Peyer's patch (tissue), 4 donors: ENCODE measurements at regions not wholly inside any gene's neighbourhood (a gene's known extent, or its start where the extent isn't known, plus 50 kb on each side); places are given as distances from the start of the nearest gene placed in this dataset.

Experiments used
- DNase-seq, 3 donors: peaks; one replicate each; pipeline ENCODE4 v3.0.0-alpha.2; 2017 to 2019
- H3K27ac ChIP-seq, 4 donors: fragments of 200-600 bp; sonication (generic); one replicate each; pipeline ENCODE4 v1.5.1; 2016 to 2019
- H3K27me3 ChIP-seq, 2 donors: fragments of 200-600 bp; sonication (generic); one replicate each; pipeline ENCODE4 v1.5.1; 2019
- H3K36me3 ChIP-seq, 3 donors: fragments of 200-600 bp; sonication (generic); one replicate each; pipeline ENCODE4 v1.5.1; 2016 to 2019
- H3K4me1 ChIP-seq, 4 donors: fragments of 200-600 bp; sonication (generic); one replicate each; pipeline ENCODE4 v1.5.1; 2016 to 2019
- H3K4me3 ChIP-seq, 4 donors: fragments of 200-600 bp; sonication (generic); 1 replicate in 3 of 4; 2 replicates in 1 of 4; pipeline ENCODE4 v1.5.1; 2016 to 2019; ENCODE audit warnings: mild to moderate bottlenecking in 1 of 4
- H3K9me3 ChIP-seq, 4 donors: fragments of 200-600 bp; sonication (generic); one replicate each; pipeline ENCODE4 v1.5.1; 2016 to 2019; ENCODE audit warnings: mild to moderate bottlenecking in 1 of 4
- CTCF ChIP-seq, 6 experiments: fragments of 450-650 bp in 4 of 6; fragments of 200-600 bp in 2 of 6; sonication (generic) in 1 of 6; IDR thresholded peaks; one replicate each; pipeline ENCODE4 v1.5.1; 2017 to 2019; ENCODE audit warnings: antibody characterized with exemption in 6 of 6, mild to moderate bottlenecking in 3 of 6, moderate library complexity in 1 of 6
- POLR2A ChIP-seq, 2 donors: fragments of 450-650 bp; IDR thresholded peaks; one replicate each; pipeline ENCODE4 v1.5.1; 2017; ENCODE audit warnings: antibody characterized with exemption in 2 of 2, mild to moderate bottlenecking in 2 of 2, moderate library complexity in 2 of 2

- no peaks in the 10 kb centered on the region for H3K4me1 ChIP-seq
- H3K36me3 ChIP-seq, result no peaks in the 10 kb centered on the region
- H3K4me3 ChIP-seq, result no peak overlapping the region
- DNase-seq, result no peak
- no peaks in the 10 kb centered on the region for H3K9me3 ChIP-seq
- no peak for TF ChIP-seq CTCF (IDR thresholded peaks at IDR 0.05)
- TF ChIP-seq POLR2A (IDR thresholded peaks at IDR 0.05), result no peak
- no peak overlapping the region for H3K27ac ChIP-seq
- no peaks in the 10 kb centered on the region for H3K27me3 ChIP-seq
These were observed 83.5 kb upstream of the SPIN4 start for GRCh38 chrX:63434665-63435064.

- Histone ChIP-seq H3K27ac (no peak overlapping the region), H3K9me3 (no peaks in the 10 kb centered on the region), H3K27me3 (no peaks in the 10 kb centered on the region), H3K36me3 (no peaks in the 10 kb centered on the region), H3K4me1 (no peaks in the 10 kb centered on the region), H3K4me3 (no peak overlapping the region)
- TF ChIP-seq CTCF (IDR thresholded peaks at IDR 0.05), result no peak
- no peak for DNase-seq
These were observed 83.1 kb upstream of the SPIN4 start for GRCh38 chrX:63434206-63434605.

GRCh38 chrX:63430026-63430425, 78.9 kb upstream of the SPIN4 start:
- Histone ChIP-seq H3K27me3 (no peaks in the 10 kb centered on the region), H3K4me1 (no peaks in the 10 kb centered on the region), H3K9me3 (no peaks in the 10 kb centered on the region), H3K36me3 (no peaks in the 10 kb centered on the region), H3K4me3 (no peak overlapping the region), H3K27ac (no peak overlapping the region)
- no peak for DNase-seq
- TF ChIP-seq POLR2A (IDR thresholded peaks at IDR 0.05), result no peak
- no peak for TF ChIP-seq CTCF (IDR thresholded peaks at IDR 0.05)

- H3K27ac ChIP-seq, result no peak overlapping the region
- no peak overlapping the region for H3K4me3 ChIP-seq
- H3K9me3 ChIP-seq, result no peaks in the 10 kb centered on the region
- no peak for TF ChIP-seq CTCF (IDR thresholded peaks at IDR 0.05)
- TF ChIP-seq POLR2A (IDR thresholded peaks at IDR 0.05), result no peak
- no peak for DNase-seq
- H3K27me3 ChIP-seq, result no peaks in the 10 kb centered on the region
- H3K4me1 ChIP-seq, result no peaks in the 10 kb centered on the region
- no peaks in the 10 kb centered on the region for H3K36me3 ChIP-seq
These were observed 77.2 kb upstream of the SPIN4 start for GRCh38 chrX:63428348-63428747.

GRCh38 chrX:63426519-63426918, 75.4 kb upstream of the SPIN4 start:
- Histone ChIP-seq H3K4me3 (no peak overlapping the region), H3K9me3 (no peaks in the 10 kb centered on the region)

More at GRCh38 chrX:63426519-63426918, 75.4 kb upstream of the SPIN4 start:
- no peak for DNase-seq
- Histone ChIP-seq H3K4me1 (no peaks in the 10 kb centered on the region), H3K27me3 (no peaks in the 10 kb centered on the region), H3K36me3 (no peaks in the 10 kb centered on the region), H3K27ac (no peak overlapping the region)
- no peak for TF ChIP-seq CTCF (IDR thresholded peaks at IDR 0.05)
- TF ChIP-seq POLR2A (IDR thresholded peaks at IDR 0.05), result no peak
